D721Med (cell line): ENCODE measurements at regions not wholly inside any gene's neighbourhood (a gene's known extent, or its start where the extent isn't known, plus 50 kb on each side); places are given as distances from the start of the nearest gene placed in this dataset.

ENCODE experiments used
- DNase-seq: peaks from one replicate; pipeline ENCODE4 v3.0.0; 2011; ENCODE audit warnings: low spot score; ENCODE audit not compliant: insufficient read length
- FAIRE-seq: peaks from 2 replicates; lab custom pipeline; 2011; peaks lifted over from hg19 to GRCh38; lab: Jason Lieb, UNC
- TF ChIP-seq, protein P1 (sequence below): IDR thresholded peaks from 2 replicates; pipeline ENCODE4 v1.5.1; 2012; ENCODE audit warnings: mild to moderate bottlenecking, control low read depth; ENCODE audit not compliant: insufficient read depth; ENCODE audit errors: missing control alignments

DNA sequence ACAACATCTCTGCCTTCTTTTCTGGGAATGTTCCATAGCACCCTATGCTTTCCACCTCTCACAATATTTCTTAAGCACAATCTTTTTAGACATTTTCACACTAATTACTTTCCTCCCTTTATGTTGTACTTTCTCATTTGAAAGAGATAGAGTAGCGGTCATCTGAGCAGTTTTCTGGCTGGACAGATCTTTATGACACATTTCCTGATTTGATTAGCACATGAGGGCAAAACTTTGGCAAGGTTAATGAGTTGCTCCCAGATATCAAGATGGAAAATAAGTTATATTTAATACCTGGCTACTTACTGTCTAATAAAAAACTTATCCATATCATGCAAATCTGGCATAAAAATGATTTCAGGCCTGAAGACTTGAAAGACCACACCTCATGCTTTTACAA, 723.9 kb downstream of the SOCS6 start:
- FAIRE-seq (no peak), DNase-seq (no peak)
- TF ChIP-seq, protein P1, sequence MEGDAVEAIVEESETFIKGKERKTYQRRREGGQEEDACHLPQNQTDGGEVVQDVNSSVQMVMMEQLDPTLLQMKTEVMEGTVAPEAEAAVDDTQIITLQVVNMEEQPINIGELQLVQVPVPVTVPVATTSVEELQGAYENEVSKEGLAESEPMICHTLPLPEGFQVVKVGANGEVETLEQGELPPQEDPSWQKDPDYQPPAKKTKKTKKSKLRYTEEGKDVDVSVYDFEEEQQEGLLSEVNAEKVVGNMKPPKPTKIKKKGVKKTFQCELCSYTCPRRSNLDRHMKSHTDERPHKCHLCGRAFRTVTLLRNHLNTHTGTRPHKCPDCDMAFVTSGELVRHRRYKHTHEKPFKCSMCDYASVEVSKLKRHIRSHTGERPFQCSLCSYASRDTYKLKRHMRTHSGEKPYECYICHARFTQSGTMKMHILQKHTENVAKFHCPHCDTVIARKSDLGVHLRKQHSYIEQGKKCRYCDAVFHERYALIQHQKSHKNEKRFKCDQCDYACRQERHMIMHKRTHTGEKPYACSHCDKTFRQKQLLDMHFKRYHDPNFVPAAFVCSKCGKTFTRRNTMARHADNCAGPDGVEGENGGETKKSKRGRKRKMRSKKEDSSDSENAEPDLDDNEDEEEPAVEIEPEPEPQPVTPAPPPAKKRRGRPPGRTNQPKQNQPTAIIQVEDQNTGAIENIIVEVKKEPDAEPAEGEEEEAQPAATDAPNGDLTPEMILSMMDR, result no peak

DNA sequence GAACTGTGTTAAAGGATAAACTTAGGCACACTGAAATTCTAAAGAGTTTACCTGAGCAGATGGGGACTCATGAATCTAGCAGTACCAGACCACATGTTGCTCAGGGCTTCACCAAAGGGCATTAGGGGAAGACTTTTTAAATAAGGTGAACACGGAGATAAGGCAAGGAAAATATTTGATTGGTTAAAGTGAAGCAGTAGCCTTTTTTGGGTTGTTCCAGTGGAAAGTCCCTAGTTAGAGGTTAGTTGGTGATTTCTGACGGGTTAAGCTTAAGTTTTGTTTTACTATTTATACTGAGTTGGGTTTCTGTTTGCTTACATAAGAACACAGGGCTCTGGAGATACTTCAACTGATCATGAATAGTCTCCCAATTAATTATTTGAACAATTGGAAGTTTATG, 722.5 kb downstream of the SOCS6 start:
- DNase-seq (no peak), FAIRE-seq (peak; percentile 61)
- TF ChIP-seq, protein P1, result no peak

DNA sequence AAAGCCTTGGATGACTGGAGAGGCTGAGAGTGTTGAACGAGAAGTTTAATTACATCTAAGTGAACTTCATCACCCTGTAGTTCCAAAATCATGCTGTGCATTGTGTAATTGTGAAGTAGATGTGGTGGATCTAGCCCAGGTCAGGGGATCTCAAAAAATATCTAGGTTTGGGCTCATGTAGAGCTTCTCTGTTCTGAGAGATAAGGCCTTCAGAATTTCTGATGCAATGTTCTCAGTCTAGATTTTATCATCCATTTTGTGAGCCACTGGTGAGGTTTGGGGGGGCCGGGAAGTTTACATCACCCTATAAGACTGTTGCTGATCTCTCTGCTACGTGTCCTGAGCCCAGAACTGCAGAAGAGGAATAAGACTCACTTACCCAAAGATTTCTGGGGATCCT, 719.4 kb downstream of the SOCS6 start:
- TF ChIP-seq, protein P1, result no peak

DNA sequence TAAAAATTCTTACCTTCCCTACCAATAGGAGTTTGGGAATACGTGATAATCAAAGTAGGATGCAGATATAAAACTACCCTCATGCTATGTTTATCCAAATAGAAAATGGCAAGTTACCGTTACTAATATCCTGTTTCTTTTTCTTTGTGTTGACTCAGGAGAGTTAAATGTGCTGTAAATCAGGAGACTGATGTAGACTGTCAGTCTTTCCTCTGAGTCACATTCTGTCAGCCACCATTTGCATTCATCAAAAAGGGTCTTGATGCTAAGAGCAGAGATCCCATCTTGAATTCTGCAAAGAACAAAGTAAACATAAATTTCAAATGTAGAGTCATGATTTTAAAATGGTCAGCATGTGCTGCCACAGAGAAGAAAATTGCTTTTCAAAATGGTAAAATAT, 712.8 kb downstream of the SOCS6 start:
- peak; percentile 85 for FAIRE-seq
- DNase-seq, result no peak
- TF ChIP-seq, protein P1, result no peak

More for the DNA sequence above, 719.4 kb downstream of the SOCS6 start:
- DNase-seq (no peak), FAIRE-seq (peak; percentile 84)

DNA sequence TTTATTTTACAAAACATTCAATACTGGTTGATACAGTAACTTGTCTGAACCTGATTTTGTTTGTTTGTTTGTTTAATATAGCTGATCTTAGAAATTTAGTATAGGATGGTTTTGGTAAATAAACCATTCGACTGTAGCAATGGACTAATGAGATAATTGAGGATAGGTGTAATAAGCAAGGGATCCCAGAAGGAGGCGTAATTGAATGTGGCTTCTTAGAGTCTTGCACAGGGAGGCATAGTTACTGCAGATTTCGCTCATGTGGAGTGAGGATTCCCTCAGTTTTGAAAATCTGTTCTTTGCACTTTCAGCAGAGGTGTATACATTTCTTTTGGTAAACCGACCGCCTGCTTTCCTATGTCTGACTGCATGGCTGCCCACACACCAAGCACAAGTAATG, 709.6 kb downstream of the SOCS6 start:
- DNase-seq (no peak), FAIRE-seq (no peak)
- TF ChIP-seq, protein P1, result peak; percentile 21

DNA sequence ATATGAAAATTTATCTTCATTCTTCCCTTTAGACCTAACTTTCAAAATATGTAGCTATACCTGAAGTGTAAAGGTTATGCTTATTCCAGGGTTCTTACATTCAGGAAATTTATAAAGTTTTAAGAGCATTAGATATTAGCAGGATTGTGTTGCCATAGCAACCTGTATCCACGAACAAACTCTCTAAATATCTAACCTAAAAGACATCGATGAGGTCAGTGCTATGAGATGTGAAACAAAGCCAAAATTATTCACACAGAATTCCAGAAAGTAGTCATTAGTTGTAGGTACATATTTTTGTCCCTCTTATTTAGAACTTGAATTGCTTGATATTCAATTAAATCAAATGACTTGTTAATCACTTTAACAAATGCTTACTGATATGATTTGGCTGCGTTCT, 705.3 kb downstream of the SOCS6 start:
- TF ChIP-seq, protein P1, result no peak
- FAIRE-seq, result peak; percentile 81
- DNase-seq, result no peak

DNA sequence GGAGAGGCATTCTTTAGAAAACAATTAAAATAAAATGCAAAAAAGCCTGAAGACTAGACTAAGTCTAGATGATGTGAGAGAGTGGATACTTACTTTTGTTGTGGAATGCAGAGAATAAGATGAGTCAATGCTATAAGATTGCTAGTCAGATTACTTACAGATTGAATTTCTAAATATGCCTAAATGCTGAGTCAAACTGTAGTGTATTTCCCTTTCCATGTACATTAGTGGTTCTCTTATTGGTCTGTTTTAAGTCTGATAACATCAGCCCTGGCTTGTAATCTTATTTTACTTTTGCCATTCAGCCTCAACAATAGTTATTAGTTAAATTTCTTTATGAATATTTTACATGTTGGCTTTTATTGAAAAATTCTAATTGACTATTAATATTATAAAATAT, 702.7 kb downstream of the SOCS6 start:
- DNase-seq (no peak), FAIRE-seq (no peak)
- TF ChIP-seq, protein P1, result no peak
